Retinal pigment epithelial cell (primary cell): ENCODE measurements at regions not wholly inside any gene's neighbourhood (a gene's known extent, or its start where the extent isn't known, plus 50 kb on each side); places are given as distances from the start of the nearest gene placed in this dataset.
"Not testable (repeated sequence)": the region's sequence is repeated elsewhere in the genome, so short reads cannot be mapped to it uniquely, and the experiment has no call there.

Experiments
- DNase-seq: peaks from one replicate; pipeline ENCODE4 v3.0.0-alpha.2; 2010; ENCODE audit warnings: low read depth
- H3K4me3 ChIP-seq: 2 replicates; pipeline ENCODE4 v1.5.1; 2011; ENCODE audit warnings: mild to moderate bottlenecking, low read length, control low read depth, moderate library complexity
- CTCF ChIP-seq: conservative IDR thresholded peaks from 2 replicates; pipeline ENCODE4 v1.5.1; 2011; ENCODE audit warnings: low read depth, low read length, control low read depth, inconsistent platforms

- H3K4me3 ChIP-seq: no peak overlapping the region
- no peak for TF ChIP-seq CTCF
- DNase-seq: no peak
These were observed 1522.4 kb downstream of the SI start for GRCh38 chr3:163555918-163556317.

GRCh38 chr3:163552659-163552966 lies 1525.7 kb downstream of the SI start:
- no peak for TF ChIP-seq CTCF
- no peak overlapping the region for H3K4me3 ChIP-seq
- DNase-seq: no peak

GRCh38 chr3:163551915-163552658 lies 1526.2 kb downstream of the SI start:
- DNase-seq, H3K4me3 ChIP-seq: not testable (repeated sequence)

- no peak overlapping the region for H3K4me3 ChIP-seq
- no peak for TF ChIP-seq CTCF
- DNase-seq: no peak
These were observed 1530.3 kb downstream of the SI start for GRCh38 chr3:163548015-163548414.

GRCh38 chr3:163547014-163547685 lies 1531.1 kb downstream of the SI start:
- H3K4me3 ChIP-seq: no peak overlapping the region
- TF ChIP-seq CTCF: no peak
- no peak for DNase-seq

- H3K4me3 ChIP-seq: no peak overlapping the region
- DNase-seq: no peak
- no peak for TF ChIP-seq CTCF
These were observed 1534.6 kb downstream of the SI start for GRCh38 chr3:163543662-163544061.

- TF ChIP-seq CTCF: no peak
These were observed 1536.7 kb downstream of the SI start for GRCh38 chr3:163541629-163542028.

More at GRCh38 chr3:163541629-163542028, 1536.7 kb downstream of the SI start:
- no peak for DNase-seq
- H3K4me3 ChIP-seq: no peak overlapping the region
